ENCODE measurements at regions not wholly inside any gene's neighbourhood (a gene's known extent, or its start where the extent isn't known, plus 50 kb on each side); places are given as distances from the start of the nearest gene placed in this dataset.
"Not testable (repeated sequence)": the region's sequence is repeated elsewhere in the genome, so short reads cannot be mapped to it uniquely, and the experiment has no call there.

DNA sequence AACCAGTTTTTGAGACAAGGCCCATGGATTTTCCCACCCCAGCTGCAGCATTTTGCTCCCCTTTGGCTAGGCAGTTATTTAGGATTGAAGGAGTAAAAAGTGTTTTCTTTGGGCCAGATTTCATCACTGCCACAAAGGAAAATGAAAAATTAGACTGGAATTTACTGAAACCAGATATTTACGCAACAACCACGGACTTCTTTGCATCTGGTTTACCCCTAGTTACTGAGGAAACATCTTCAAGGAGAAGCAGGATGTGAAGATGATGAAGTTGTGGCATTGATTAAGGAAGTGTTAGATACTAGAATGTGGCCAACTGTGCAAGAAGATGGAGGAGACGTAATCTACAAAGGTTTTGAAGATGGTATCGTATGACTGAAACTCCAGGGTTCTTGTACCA lies 165.2 kb upstream of the MYRIP start:
- Histone ChIP-seq H3K4me1 (ENCODE audit: insufficient read depth, low read length, severe bottlenecking) (no peaks in the 10 kb centered on the region), H3K9ac (ENCODE audit: low read length) (no peak overlapping the region), H3K9me3 (ENCODE audit: low read length) (no peaks in the 10 kb centered on the region), H3K27ac (ENCODE audit: low read depth, low read length, poor library complexity, severe bottlenecking) (no peak overlapping the region), H3F3A (ENCODE audit: insufficient read depth, low read length) (no peaks in the 10 kb centered on the region), H3K4me2 (ENCODE audit: low read length) (no peak overlapping the region), H2AFZ (ENCODE audit: low read length) (no peak overlapping the region), H3K4me3 (ENCODE audit: low read depth, low read length, poor library complexity, severe bottlenecking) (no peak overlapping the region), H3K27me3 (ENCODE audit: insufficient read depth, low read length) (no peaks in the 10 kb centered on the region), H3K9me2 (ENCODE audit: low read depth, low read length) (no peaks in the 10 kb centered on the region), H3K36me3 (ENCODE audit: insufficient read depth, low read length) (no peaks in the 10 kb centered on the region), H4K20me1 (ENCODE audit: insufficient read depth, low read length) (no peaks in the 10 kb centered on the region), H3K79me2 (ENCODE audit: insufficient read depth, low read length) (no peaks in the 10 kb centered on the region)
- TF ChIP-seq, protein P1, sequence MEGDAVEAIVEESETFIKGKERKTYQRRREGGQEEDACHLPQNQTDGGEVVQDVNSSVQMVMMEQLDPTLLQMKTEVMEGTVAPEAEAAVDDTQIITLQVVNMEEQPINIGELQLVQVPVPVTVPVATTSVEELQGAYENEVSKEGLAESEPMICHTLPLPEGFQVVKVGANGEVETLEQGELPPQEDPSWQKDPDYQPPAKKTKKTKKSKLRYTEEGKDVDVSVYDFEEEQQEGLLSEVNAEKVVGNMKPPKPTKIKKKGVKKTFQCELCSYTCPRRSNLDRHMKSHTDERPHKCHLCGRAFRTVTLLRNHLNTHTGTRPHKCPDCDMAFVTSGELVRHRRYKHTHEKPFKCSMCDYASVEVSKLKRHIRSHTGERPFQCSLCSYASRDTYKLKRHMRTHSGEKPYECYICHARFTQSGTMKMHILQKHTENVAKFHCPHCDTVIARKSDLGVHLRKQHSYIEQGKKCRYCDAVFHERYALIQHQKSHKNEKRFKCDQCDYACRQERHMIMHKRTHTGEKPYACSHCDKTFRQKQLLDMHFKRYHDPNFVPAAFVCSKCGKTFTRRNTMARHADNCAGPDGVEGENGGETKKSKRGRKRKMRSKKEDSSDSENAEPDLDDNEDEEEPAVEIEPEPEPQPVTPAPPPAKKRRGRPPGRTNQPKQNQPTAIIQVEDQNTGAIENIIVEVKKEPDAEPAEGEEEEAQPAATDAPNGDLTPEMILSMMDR (IDR thresholded peaks at IDR 0.05; ENCODE audit: low read length) = no peak
- TF ChIP-seq EZH2 (IDR thresholded peaks at IDR 0.05; ENCODE audit: borderline replicate concordance, low read length) = no peak

DNA sequence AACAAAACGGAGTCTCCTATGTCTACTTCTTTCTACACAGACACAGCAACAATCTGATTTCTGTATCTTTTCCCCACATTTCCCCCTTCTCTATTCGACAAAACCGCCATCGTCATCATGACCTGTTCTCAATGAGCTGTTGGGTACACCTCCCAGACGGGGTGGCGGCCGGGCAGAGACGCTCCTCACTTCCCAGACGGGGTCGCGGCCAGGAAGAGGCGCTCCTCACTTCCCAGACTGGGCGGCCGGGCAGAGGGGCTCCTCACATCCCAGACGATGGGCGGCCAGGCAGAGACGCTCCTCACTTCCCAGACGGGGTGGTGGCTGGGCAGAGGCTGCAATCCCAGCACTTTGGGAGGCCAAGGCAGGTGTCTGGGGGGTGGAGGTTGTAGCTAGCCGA lies 158.2 kb upstream of the MYRIP start:
- not testable (repeated sequence) for H3K9me3 ChIP-seq (ENCODE audit: low read length); H3F3A ChIP-seq (ENCODE audit: insufficient read depth, low read length); H3K4me2 ChIP-seq (ENCODE audit: low read length); H3K27ac ChIP-seq (ENCODE audit: low read depth, low read length, poor library complexity, severe bottlenecking); H2AFZ ChIP-seq (ENCODE audit: low read length); H3K4me1 ChIP-seq (ENCODE audit: insufficient read depth, low read length, severe bottlenecking); H3K36me3 ChIP-seq (ENCODE audit: insufficient read depth, low read length); H3K9me2 ChIP-seq (ENCODE audit: low read depth, low read length); H3K9ac ChIP-seq (ENCODE audit: low read length); H3K4me3 ChIP-seq (ENCODE audit: low read depth, low read length, poor library complexity, severe bottlenecking); H3K27me3 ChIP-seq (ENCODE audit: insufficient read depth, low read length); H4K20me1 ChIP-seq (ENCODE audit: insufficient read depth, low read length); H3K79me2 ChIP-seq (ENCODE audit: insufficient read depth, low read length)

DNA sequence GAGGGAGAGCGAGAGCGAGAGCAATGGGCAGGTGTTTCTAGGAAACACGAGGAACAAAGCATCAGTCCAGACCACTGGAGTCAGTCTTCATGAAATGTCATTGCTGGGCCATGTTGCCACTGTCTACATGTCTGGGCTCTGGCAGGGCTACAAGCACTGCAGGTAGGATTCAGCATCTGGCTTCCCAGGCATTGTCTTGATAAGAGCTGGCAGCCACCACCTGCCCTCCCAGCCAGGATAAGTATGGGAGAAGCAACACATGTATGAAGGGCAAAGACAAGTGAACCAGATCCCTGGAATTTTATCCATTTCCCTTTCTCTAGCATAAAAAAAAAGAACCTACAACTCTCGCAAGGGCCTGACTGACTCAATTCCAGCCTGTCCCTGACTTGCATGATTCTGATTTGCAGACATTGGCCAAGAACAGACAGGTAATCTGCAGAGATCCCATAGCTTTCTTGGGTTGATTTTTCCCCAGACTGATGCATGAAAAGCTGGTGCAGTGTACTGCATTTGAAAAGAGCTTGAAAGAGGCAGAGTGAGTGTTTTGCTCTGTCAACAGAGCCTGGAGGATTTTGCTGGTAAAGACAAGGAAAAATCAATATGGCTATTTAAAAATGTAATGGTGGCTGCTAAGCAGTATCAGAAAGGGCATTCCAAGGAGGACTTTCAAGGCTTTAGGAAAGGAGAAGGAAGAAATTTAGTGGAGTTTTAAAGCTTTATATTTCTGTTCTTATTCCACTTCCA lies 157.2 kb upstream of the MYRIP start:
- no peak overlapping the region for H3K4me2 ChIP-seq (ENCODE audit: low read length)
- no peak overlapping the region for H3K27ac ChIP-seq (ENCODE audit: low read depth, low read length, poor library complexity, severe bottlenecking)
- no peak overlapping the region for H3K9ac ChIP-seq (ENCODE audit: low read length)
- no peaks in the 10 kb centered on the region for H3K9me2 ChIP-seq (ENCODE audit: low read depth, low read length)
- no peak overlapping the region for H2AFZ ChIP-seq (ENCODE audit: low read length)
- no peaks in the 10 kb centered on the region for H3F3A ChIP-seq (ENCODE audit: insufficient read depth, low read length)
- H3K79me2 ChIP-seq (ENCODE audit: insufficient read depth, low read length) = no peaks in the 10 kb centered on the region
- no peaks in the 10 kb centered on the region for H3K36me3 ChIP-seq (ENCODE audit: insufficient read depth, low read length)
- H3K4me1 ChIP-seq (ENCODE audit: insufficient read depth, low read length, severe bottlenecking) = no peaks in the 10 kb centered on the region
- H4K20me1 ChIP-seq (ENCODE audit: insufficient read depth, low read length) = no peaks in the 10 kb centered on the region
- H3K27me3 ChIP-seq (ENCODE audit: insufficient read depth, low read length) = no peaks in the 10 kb centered on the region
- H3K4me3 ChIP-seq (ENCODE audit: low read depth, low read length, poor library complexity, severe bottlenecking) = no peak overlapping the region
- H3K9me3 ChIP-seq (ENCODE audit: low read length) = no peaks in the 10 kb centered on the region
- no peak for TF ChIP-seq EZH2 (IDR thresholded peaks at IDR 0.05; ENCODE audit: borderline replicate concordance, low read length)
- TF ChIP-seq, protein P1 (IDR thresholded peaks at IDR 0.05; ENCODE audit: low read length) = no peak

DNA sequence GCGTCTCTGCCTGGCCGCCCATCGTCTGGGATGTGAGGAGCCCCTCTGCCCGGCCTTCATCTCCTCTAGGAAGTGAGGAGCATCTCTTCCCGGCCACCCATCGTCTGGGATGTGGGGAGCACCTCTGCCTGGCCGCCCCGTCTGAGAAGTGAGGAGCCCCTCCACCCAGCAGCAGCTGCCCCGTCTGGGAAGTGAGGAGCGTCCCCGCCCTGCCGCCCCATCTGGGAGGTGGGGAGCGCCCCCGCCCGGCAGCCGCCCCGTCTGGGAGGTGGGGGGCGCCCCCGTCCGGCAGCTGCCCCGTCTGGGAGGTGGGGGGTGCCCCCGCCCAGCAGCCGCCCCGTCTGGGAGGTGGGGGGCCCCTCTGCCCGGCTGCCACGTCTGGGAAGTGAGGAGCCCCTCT lies 153.7 kb upstream of the MYRIP start:
- H3K36me3 ChIP-seq (ENCODE audit: insufficient read depth, low read length); H2AFZ ChIP-seq (ENCODE audit: low read length); H3K27ac ChIP-seq (ENCODE audit: low read depth, low read length, poor library complexity, severe bottlenecking); H3K4me3 ChIP-seq (ENCODE audit: low read depth, low read length, poor library complexity, severe bottlenecking); H3K27me3 ChIP-seq (ENCODE audit: insufficient read depth, low read length); H3K4me1 ChIP-seq (ENCODE audit: insufficient read depth, low read length, severe bottlenecking); H3K4me2 ChIP-seq (ENCODE audit: low read length); H3F3A ChIP-seq (ENCODE audit: insufficient read depth, low read length); H3K79me2 ChIP-seq (ENCODE audit: insufficient read depth, low read length); H3K9me2 ChIP-seq (ENCODE audit: low read depth, low read length); H3K9me3 ChIP-seq (ENCODE audit: low read length); H4K20me1 ChIP-seq (ENCODE audit: insufficient read depth, low read length); H3K9ac ChIP-seq (ENCODE audit: low read length): not testable (repeated sequence)

All from OCI-LY1 (cell line).